ENCODE measurements at regions not wholly inside any gene's neighbourhood (a gene's known extent, or its start where the extent isn't known, plus 50 kb on each side); places are given as distances from the start of the nearest gene placed in this dataset.

- DNase-seq (ENCODE audit: low spot score): no peak
Measured at GRCh38 chr12:31867292-31867691, 91.9 kb upstream of the RESF1 start.

- DNase-seq (ENCODE audit: low spot score): no peak
Measured at GRCh38 chr12:31866523-31866922, 92.7 kb upstream of the RESF1 start.

GRCh38 chr12:31865023-31865422, 94.2 kb upstream of the RESF1 start:
- DNase-seq (ENCODE audit: low spot score): no peak

GRCh38 chr12:31861360-31861759, 97.9 kb upstream of the RESF1 start:
- no peak for DNase-seq (ENCODE audit: low spot score)

DNA sequence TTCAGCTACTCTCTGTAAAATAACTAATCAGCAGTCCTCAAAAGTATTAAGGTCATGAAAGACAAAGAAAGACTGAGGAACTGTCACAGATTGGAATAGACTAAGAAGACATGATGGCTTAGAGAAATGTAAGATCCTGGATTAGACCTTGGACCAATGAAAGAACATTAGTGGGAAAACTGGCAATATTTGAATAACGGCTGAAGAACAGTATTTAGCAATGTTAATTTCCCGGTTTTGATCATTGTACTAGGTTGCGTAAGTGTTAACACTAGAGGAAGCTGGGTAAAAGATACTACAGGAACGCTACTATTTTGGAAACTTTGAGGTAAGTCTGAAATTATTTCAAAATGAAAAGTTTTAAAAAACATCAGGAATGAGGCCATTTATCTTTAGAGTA, 98.8 kb upstream of the RESF1 start:
- DNase-seq (ENCODE audit: low spot score): no peak

GRCh38 chr12:31859232-31859977, 99.8 kb upstream of the RESF1 start:
- DNase-seq (ENCODE audit: low spot score): no peak

GRCh38 chr12:31855427-31855826, 103.8 kb upstream of the RESF1 start:
- no peak for DNase-seq (ENCODE audit: low spot score)

GRCh38 chr12:31853977-31854376, 105.2 kb upstream of the RESF1 start:
- DNase-seq (ENCODE audit: low spot score): no peak

GRCh38 chr12:31853520-31853919, 105.7 kb upstream of the RESF1 start:
- no peak for DNase-seq (ENCODE audit: low spot score)

- no peak for DNase-seq (ENCODE audit: low spot score)
Measured at GRCh38 chr12:31850268-31850667, 108.9 kb upstream of the RESF1 start.

- peak; percentile 40 for DNase-seq (ENCODE audit: low spot score)
Measured at GRCh38 chr12:31849090-31849687, 110.0 kb upstream of the RESF1 start.

DNA sequence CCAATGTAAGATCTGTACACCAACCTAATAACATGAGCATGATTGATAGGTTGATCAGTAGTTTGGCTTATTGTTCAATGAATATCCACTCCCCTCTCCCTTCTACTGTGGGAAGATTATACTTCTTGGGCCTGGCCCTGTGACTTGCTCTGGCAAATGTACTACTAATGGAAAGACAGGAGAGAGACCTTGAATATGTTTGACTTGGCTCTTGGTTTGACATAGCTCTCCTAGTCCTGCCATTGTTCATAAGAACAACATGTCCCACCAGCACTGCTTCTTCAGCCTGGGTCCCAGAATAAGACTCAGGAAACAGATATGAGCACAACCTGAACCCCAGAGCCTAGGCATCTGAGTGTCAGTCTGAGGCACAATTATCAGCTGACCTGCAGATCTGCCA, 112.8 kb upstream of the RESF1 start:
- DNase-seq (ENCODE audit: low spot score): no peak

- no peak for DNase-seq (ENCODE audit: low spot score)
Measured at GRCh38 chr12:31845613-31846322, 113.4 kb upstream of the RESF1 start.

DNA sequence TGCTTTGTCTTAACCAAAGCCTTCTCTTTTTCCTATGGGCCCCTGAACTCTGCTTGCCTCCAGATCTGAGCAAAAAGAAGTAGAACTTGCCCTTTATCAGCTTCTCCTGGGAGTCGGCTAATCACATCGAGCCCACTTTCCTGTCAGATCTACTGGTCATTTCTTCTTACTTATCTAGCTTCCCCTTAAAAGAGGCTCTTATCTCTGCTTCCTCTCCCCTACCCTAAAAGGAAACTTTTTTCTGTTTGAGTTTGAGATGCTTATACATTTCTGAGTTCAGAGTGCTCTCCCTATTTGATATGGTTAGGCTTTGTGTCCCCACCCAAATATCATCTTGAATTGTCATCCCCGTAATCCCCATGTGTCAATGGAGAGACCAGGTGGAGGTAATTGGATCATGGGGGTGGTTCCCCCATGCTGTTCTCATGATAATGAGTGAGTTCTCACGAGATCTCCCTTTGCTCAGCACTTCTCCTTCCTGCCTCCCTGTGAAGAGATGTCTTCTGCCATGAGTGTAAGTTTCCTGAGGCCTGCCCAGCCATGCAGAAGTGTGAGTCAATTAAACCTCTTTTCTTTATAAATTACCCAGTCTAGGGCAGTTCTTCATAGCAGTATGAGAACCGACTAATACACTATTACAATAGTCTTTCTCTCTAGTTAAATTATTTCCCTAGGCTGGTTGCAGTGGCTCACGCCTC, 114.7 kb upstream of the AMN1 start:
- no peak for DNase-seq (ENCODE audit: low spot score)

- no peak for DNase-seq (ENCODE audit: low spot score)
Measured at GRCh38 chr12:31837913-31838312, 109.1 kb upstream of the AMN1 start.

- DNase-seq (ENCODE audit: low spot score): no peak
Measured at GRCh38 chr12:31835276-31835882, 106.6 kb upstream of the AMN1 start.

DNA sequence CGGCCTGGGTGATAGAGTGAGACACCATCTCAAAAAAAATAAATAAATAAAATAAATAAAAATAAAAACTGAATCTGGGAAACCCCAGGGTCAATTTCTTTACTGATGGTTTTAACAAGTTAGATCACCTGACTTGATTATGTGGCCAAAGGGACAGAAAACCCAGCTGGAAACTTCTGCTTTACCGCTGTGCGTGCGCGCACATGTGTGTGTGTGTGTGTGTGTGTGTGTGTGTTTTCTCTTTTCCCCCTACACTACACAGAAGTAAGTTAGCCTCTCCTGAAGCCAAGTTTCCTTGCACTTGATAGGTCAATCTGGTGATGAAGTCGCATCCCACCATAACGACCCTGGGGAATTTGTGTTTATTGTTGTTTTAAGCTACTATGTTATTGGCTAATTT, 105.3 kb upstream of the AMN1 start:
- no peak for DNase-seq (ENCODE audit: low spot score)

- no peak for DNase-seq (ENCODE audit: low spot score)
Measured at GRCh38 chr12:31832740-31833729, 104.2 kb upstream of the AMN1 start.

- DNase-seq (ENCODE audit: low spot score): no peak
Measured at GRCh38 chr12:31828071-31828470, 99.2 kb upstream of the AMN1 start.

- no peak for DNase-seq (ENCODE audit: low spot score)
Measured at GRCh38 chr12:31822761-31823160, 93.9 kb upstream of the AMN1 start.

DNA sequence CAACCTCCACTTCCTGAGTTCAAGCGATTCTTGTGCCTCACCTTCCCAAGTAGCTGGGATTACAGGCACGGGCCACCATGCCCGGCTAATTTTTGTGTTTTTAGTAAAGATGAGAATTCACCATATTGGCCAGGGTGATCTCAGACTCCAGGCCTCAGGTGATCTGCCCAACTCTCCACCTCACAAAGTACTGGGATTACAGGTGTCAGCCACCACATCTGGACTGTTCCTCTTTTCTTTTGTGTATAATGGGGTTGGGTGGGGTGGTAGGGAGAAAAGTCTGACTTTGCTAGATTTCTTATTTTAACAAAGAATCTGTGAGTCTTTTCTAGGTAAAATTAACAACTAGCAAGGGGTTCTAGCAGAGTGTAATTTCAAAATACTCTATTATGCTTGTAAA, 92.7 kb upstream of the AMN1 start:
- DNase-seq (ENCODE audit: low spot score): no peak

Measured in RKO (cell line).